OCI-LY7 (cell line): ENCODE measurements at regions not wholly inside any gene's neighbourhood (a gene's known extent, or its start where the extent isn't known, plus 50 kb on each side); places are given as distances from the start of the nearest gene placed in this dataset.

Experiments used
- BruUV-seq: library from RNA; stranded (reverse); fragments of 400-500 nt; replicated peaks from 2 replicates; lab custom pipeline; 2021; lab: Mats Ljungman, UMichigan
- CTCF ChIA-PET: fragments of 300-600 bp; sonication (Branson Sonifier 250); formaldehyde crosslinking; loops from one replicate; lab custom pipeline; 2022; ENCODE audit warnings: antibody characterized with exemption; ENCODE audit not compliant: unreplicated experiment; lab: Charles Lee
- POLR2A ChIA-PET: fragments of 300-600 bp; sonication (Branson Sonifier 250); formaldehyde crosslinking; loops from one replicate; lab custom pipeline; 2022; ENCODE audit warnings: antibody characterized with exemption; lab: Charles Lee
- DNase-seq: peaks from one replicate; pipeline ENCODE4 v3.0.0-alpha.2; 2015; ENCODE audit warnings: low spot score
- H2AFZ ChIP-seq: fragments of 200-600 bp; sonication (generic), shearing (Covaris generic); 2 replicates; pipeline ENCODE4 v1.6.1; 2014; ENCODE audit warnings: mild to moderate bottlenecking, antibody characterized with exemption, low read length, moderate library complexity
- H3K27ac ChIP-seq: fragments of 200-600 bp; sonication (generic); 2 replicates; pipeline ENCODE4 v1.5.1; 2014; ENCODE audit warnings: mixed run types, low read depth, mild to moderate bottlenecking, moderate library complexity, low read length, inconsistent platforms; ENCODE audit not compliant: poor library complexity, severe bottlenecking
- H3K36me3 ChIP-seq: fragments of 200-600 bp; sonication (generic); 2 replicates; pipeline ENCODE4 v1.6.1; 2014; ENCODE audit warnings: mild to moderate bottlenecking, antibody characterized with exemption, low read length, moderate library complexity, mixed read lengths; ENCODE audit not compliant: insufficient read depth
- H3K4me1 ChIP-seq: fragments of 200-600 bp; sonication (generic); 2 replicates; pipeline ENCODE4 v1.5.1; 2014; ENCODE audit warnings: mild to moderate bottlenecking, low read length; ENCODE audit not compliant: insufficient read depth, poor library complexity, severe bottlenecking
- H3K4me2 ChIP-seq: fragments of 200-600 bp; sonication (generic); 2 replicates; pipeline ENCODE4 v1.6.1; 2014; ENCODE audit warnings: mild to moderate bottlenecking, low read length
- H3K4me3 ChIP-seq: fragments of 200-600 bp; sonication (generic); 2 replicates; pipeline ENCODE4 v1.5.1; 2014; ENCODE audit warnings: mild to moderate bottlenecking, low read depth, low read length; ENCODE audit not compliant: poor library complexity, severe bottlenecking
- H3K79me2 ChIP-seq: fragments of 200-600 bp; sonication (generic); 2 replicates; pipeline ENCODE4 v1.6.1; 2016; ENCODE audit warnings: low read depth, mild to moderate bottlenecking, low read length, moderate library complexity, mixed read lengths; ENCODE audit not compliant: insufficient read depth
- H3K9me2 ChIP-seq: fragments of 200-600 bp; sonication (generic); 2 replicates; pipeline ENCODE4 v1.6.1; 2016; ENCODE audit warnings: mild to moderate bottlenecking, low read length, mixed read lengths; ENCODE audit not compliant: insufficient read depth
- H3K9me3 ChIP-seq: fragments of 200-600 bp; sonication (generic); 2 replicates; pipeline ENCODE4 v1.6.1; 2014; ENCODE audit warnings: mild to moderate bottlenecking, mixed run types, low read length, mixed read lengths
- H4K20me1 ChIP-seq: fragments of 200-600 bp; sonication (generic); 2 replicates; pipeline ENCODE4 v1.6.1; 2014; ENCODE audit warnings: mild to moderate bottlenecking, antibody characterized with exemption, low read length, moderate library complexity, mixed read lengths; ENCODE audit not compliant: insufficient read depth
- EZH2phosphoT487 ChIP-seq: fragments of 200-600 bp; sonication (generic); IDR thresholded peaks from 2 replicates; pipeline ENCODE4 v1.6.1; 2018; ENCODE audit warnings: low read depth, borderline replicate concordance, mild to moderate bottlenecking, mixed run types, antibody characterized with exemption, low read length, moderate library complexity, mixed read lengths
- intact Hi-C: fragments of 100-400 bp; cut with micrococcal nuclease; formaldehyde crosslinking; loops from one replicate; pipeline ENCODE4 v1.10.0; 2022; ENCODE audit not compliant: unreplicated experiment
- TF ChIP-seq, protein P1 (sequence below): fragments of 200-600 bp; sonication (generic); conservative IDR thresholded peaks from 2 replicates; pipeline ENCODE4 v1.5.1; 2014; ENCODE audit warnings: mild to moderate bottlenecking, antibody characterized with exemption, low read length, moderate library complexity, mixed read lengths

DNA sequence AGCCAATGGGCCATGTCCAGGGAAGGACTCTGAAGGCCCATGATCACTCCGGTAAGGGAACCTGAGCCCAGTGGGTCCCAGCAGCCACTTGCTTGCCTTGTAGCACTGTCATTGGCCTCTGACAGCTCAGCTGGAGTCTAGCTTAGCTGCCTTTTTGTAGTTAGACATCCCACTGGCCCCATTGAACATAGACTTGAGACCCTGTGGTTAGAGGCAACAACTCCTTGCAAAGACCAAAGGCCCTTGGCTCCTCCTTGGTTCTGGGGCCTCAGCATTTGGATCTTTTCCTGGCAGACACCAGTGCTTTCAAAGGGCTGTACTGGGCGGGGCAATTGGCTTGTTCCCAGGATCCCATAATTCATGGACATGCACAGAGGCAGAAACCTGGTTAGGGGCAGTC is 321.2 kb downstream of the CXCL12 start:
- DNase-seq = no peak
- Histone ChIP-seq H3K4me2 (no peak overlapping the region), H3K4me1 (no peaks in the 10 kb centered on the region), H3K4me3 (no peak overlapping the region), H3K9me2 (no peaks in the 10 kb centered on the region), H3K36me3 (no peaks in the 10 kb centered on the region), H3K79me2 (no peaks in the 10 kb centered on the region), H2AFZ (no peak overlapping the region), H3K9me3 (no peaks in the 10 kb centered on the region), H4K20me1 (no peaks in the 10 kb centered on the region), H3K27ac (no peak overlapping the region)
- BruUV-seq = no TSS peak
- ChIA-PET CTCF (no interaction called here), POLR2A (no interaction called here)
- no peak for TF ChIP-seq EZH2phosphoT487
- TF ChIP-seq, protein P1, sequence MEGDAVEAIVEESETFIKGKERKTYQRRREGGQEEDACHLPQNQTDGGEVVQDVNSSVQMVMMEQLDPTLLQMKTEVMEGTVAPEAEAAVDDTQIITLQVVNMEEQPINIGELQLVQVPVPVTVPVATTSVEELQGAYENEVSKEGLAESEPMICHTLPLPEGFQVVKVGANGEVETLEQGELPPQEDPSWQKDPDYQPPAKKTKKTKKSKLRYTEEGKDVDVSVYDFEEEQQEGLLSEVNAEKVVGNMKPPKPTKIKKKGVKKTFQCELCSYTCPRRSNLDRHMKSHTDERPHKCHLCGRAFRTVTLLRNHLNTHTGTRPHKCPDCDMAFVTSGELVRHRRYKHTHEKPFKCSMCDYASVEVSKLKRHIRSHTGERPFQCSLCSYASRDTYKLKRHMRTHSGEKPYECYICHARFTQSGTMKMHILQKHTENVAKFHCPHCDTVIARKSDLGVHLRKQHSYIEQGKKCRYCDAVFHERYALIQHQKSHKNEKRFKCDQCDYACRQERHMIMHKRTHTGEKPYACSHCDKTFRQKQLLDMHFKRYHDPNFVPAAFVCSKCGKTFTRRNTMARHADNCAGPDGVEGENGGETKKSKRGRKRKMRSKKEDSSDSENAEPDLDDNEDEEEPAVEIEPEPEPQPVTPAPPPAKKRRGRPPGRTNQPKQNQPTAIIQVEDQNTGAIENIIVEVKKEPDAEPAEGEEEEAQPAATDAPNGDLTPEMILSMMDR = no peak
- intact Hi-C loops = no loop called here

DNA sequence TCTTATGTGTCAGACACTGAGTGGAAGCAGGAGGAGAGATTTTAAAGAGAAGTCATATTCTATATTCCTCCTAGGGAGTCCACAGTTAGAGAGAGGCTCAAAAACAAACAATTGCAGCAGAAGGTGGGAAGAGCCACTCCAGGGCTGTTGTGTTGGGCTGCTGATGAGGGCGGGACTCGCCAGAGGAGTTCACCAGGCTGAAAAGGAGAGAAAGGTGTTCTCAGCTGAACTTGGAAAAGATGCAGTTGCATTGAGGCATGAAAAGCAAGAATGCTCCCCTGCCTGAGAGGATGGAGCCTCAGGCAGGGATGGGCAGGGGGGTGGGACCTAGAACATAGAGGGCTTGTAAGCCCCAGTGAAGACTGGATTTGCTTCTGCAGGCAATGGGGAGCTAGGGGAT is 324.2 kb downstream of the CXCL12 start:
- Histone ChIP-seq H3K4me1 (no peaks in the 10 kb centered on the region), H3K4me2 (no peak overlapping the region), H3K27ac (no peak overlapping the region), H3K9me3 (no peaks in the 10 kb centered on the region), H2AFZ (no peak overlapping the region), H3K9me2 (no peaks in the 10 kb centered on the region), H3K36me3 (no peaks in the 10 kb centered on the region), H3K79me2 (no peaks in the 10 kb centered on the region), H4K20me1 (no peaks in the 10 kb centered on the region), H3K4me3 (no peak overlapping the region)
- CTCF ChIA-PET = no interaction called here
- DNase-seq = no peak
- intact Hi-C loops = no loop called here
- no peak for TF ChIP-seq EZH2phosphoT487
- TF ChIP-seq, protein P1 = no peak
- POLR2A ChIA-PET = no interaction called here
- BruUV-seq = no TSS peak

DNA sequence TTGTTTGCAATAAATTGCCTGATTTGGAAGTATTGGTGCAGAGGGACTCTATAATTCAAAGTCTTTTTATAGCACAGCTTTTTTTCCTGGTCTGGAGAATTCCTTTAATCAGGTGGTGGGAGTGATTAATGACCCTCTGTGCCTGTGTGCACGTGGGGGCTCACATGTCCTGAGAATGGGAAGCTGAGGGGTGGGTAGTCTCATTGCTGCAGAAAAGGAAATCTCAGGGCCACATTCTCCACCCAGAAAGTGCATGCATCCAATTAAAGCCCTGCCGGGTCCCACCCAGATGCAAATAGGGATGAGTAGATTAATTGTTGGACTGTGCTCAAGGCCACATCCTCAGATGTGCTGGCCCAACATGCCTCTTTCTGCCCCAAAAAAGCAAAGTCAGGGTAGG is 324.7 kb downstream of the CXCL12 start:
- H3K4me3 ChIP-seq = no peak overlapping the region
- H3K36me3 ChIP-seq = no peaks in the 10 kb centered on the region
- intact Hi-C loops = no loop called here
- no peaks in the 10 kb centered on the region for H3K4me1 ChIP-seq
- no peak overlapping the region for H3K4me2 ChIP-seq
- no peak overlapping the region for H3K27ac ChIP-seq
- POLR2A ChIA-PET = no interaction called here
- no peak overlapping the region for H2AFZ ChIP-seq
- H4K20me1 ChIP-seq = no peaks in the 10 kb centered on the region
- no peaks in the 10 kb centered on the region for H3K79me2 ChIP-seq
- H3K9me2 ChIP-seq = no peaks in the 10 kb centered on the region
- no peak for DNase-seq
- TF ChIP-seq EZH2phosphoT487 = no peak
- TF ChIP-seq, protein P1 = no peak
- H3K9me3 ChIP-seq = no peaks in the 10 kb centered on the region
- CTCF ChIA-PET = no interaction called here
- no TSS peak for BruUV-seq
